ENCODE measurements at regions not wholly inside any gene's neighbourhood (a gene's known extent, or its start where the extent isn't known, plus 50 kb on each side); places are given as distances from the start of the nearest gene placed in this dataset.

GRCh38 chr18:46294318-46294717, 190.1 kb downstream of the HAUS1 start:
- Mint-ChIP-seq H3K4me3 (no peak overlapping the region), H3K27ac (no peak overlapping the region), H3K4me1 (peaks cover 31% of the 10 kb centered on the region), H3K36me3 (no peaks in the 10 kb centered on the region), H3K9me3 (no peaks in the 10 kb centered on the region), H3K27me3 (ENCODE audit: low read depth) (no peaks in the 10 kb centered on the region)
- ChIA-PET CTCF (interaction anchor here (0.9 to 1.6 kb wide), 9 partner anchors 10 to 364 kb away, joined by 3 to 14 read pairs (median 3); a partner anchor contains a TSS), POLR2A (interaction anchor here (0.6 to 1.0 kb wide), 4 partner anchors 11 to 200 kb away, joined by 3 to 9 read pairs (median 4); no protein-coding TSS in a partner anchor)
- TF ChIP-seq NFYB (CRISPR knock-in tag; conservative IDR thresholded peaks at IDR 0.05; ENCODE audit: low read depth) = no peak
- no peak for TF ChIP-seq CDX4 (CRISPR knock-in tag; IDR thresholded peaks at IDR 0.05; ENCODE audit: borderline replicate concordance)
- TF ChIP-seq SOX15 (CRISPR knock-in tag; IDR thresholded peaks at IDR 0.05) = no peak
- no peak for TF ChIP-seq CREB1 (CRISPR knock-in tag; IDR thresholded peaks at IDR 0.05)
- DNase-seq (ENCODE audit: low spot score) (no peak), ATAC-seq (peak; percentile 6; the same call in 1 of the 2 replicates)

- Mint-ChIP-seq H3K27me3 (ENCODE audit: low read depth) (no peaks in the 10 kb centered on the region), H3K4me3 (no peak overlapping the region), H3K9me3 (no peaks in the 10 kb centered on the region), H3K4me1 (peaks cover 31% of the 10 kb centered on the region), H3K36me3 (no peaks in the 10 kb centered on the region), H3K27ac (peak overlapping the region; percentile 37; the same call in 1 of the 2 replicates)
- CTCF ChIA-PET = interaction anchor here (1.0 to 1.6 kb wide), 4 partner anchors 13 to 363 kb away, joined by 3 to 8 read pairs (median 4); no protein-coding TSS in a partner anchor
- no peak for TF ChIP-seq AFF4 (CRISPR knock-in tag; IDR thresholded peaks at IDR 0.05; ENCODE audit: borderline replicate concordance)
- TF ChIP-seq ATF2 (CRISPR knock-in tag; IDR thresholded peaks at IDR 0.05; ENCODE audit: borderline replicate concordance, low read depth) = no peak
- no peak for TF ChIP-seq PRRX2 (CRISPR knock-in tag; IDR thresholded peaks at IDR 0.05)
- TF ChIP-seq CBFB (CRISPR knock-in tag; IDR thresholded peaks at IDR 0.05; ENCODE audit: low read depth) = no peak
- TF ChIP-seq JUN (CRISPR knock-in tag; IDR thresholded peaks at IDR 0.05) = no peak
- no peak for TF ChIP-seq TP53 (CRISPR knock-in tag; IDR thresholded peaks at IDR 0.05)
- TF ChIP-seq USF1 (CRISPR knock-in tag; IDR thresholded peaks at IDR 0.05) = no peak
- no peak for TF ChIP-seq KAT7 (CRISPR knock-in tag; IDR thresholded peaks at IDR 0.05; ENCODE audit: borderline replicate concordance)
- no peak for TF ChIP-seq ZNF416 (CRISPR knock-in tag; IDR thresholded peaks at IDR 0.05)
- TF ChIP-seq SOX15 (CRISPR knock-in tag; IDR thresholded peaks at IDR 0.05) = no peak
- no peak for TF ChIP-seq ESRRA (CRISPR knock-in tag; IDR thresholded peaks at IDR 0.05; ENCODE audit: borderline replicate concordance)
- no peak for TF ChIP-seq ZNF138 (CRISPR knock-in tag; conservative IDR thresholded peaks at IDR 0.05)
- TF ChIP-seq CDX4 (CRISPR knock-in tag; IDR thresholded peaks at IDR 0.05; ENCODE audit: borderline replicate concordance) = no peak
- TF ChIP-seq EMX1 (CRISPR knock-in tag; IDR thresholded peaks at IDR 0.05) = no peak
- TF ChIP-seq ZNF532 (CRISPR knock-in tag; IDR thresholded peaks at IDR 0.05; ENCODE audit: borderline replicate concordance) = no peak
- TF ChIP-seq ZNF425 (CRISPR knock-in tag; conservative IDR thresholded peaks at IDR 0.05) = no peak
- TF ChIP-seq FOXK1 (CRISPR knock-in tag; IDR thresholded peaks at IDR 0.05) = no peak
- ATAC-seq (no peak), DNase-seq (ENCODE audit: low spot score) (no peak)
- POLR2A ChIA-PET = no interaction called here
Observed at GRCh38 chr18:46294751-46295150, 190.6 kb downstream of the HAUS1 start.
